Keratinocyte (primary cell): ENCODE measurements at regions not wholly inside any gene's neighbourhood (a gene's known extent, or its start where the extent isn't known, plus 50 kb on each side); places are given as distances from the start of the nearest gene placed in this dataset.

ENCODE experiments used
- EZH2 ChIP-seq: IDR thresholded peaks from one replicate; pipeline ENCODE4 v1.6.1; 2012; ENCODE audit warnings: inconsistent platforms, mild to moderate bottlenecking, low read length, moderate library complexity
- TF ChIP-seq, protein P1 (sequence below), 3 experiments: IDR thresholded peaks in 1 of 3; conservative IDR thresholded peaks in 1 of 3; optimal IDR thresholded peaks in 1 of 3; 2 replicates in 2 of 3; 3 replicates in 1 of 3; pipeline versions ENCODE3 to v1.5.1; 2011; ENCODE audit warnings: low read length in 3 of 3, mild to moderate bottlenecking in 3 of 3, moderate library complexity in 2 of 3, control low read depth in 1 of 3, inconsistent platforms in 1 of 3; ENCODE audit not compliant: insufficient read depth in 2 of 3; ENCODE audit errors: extremely low read depth in 1 of 3

- TF ChIP-seq, protein P1, sequence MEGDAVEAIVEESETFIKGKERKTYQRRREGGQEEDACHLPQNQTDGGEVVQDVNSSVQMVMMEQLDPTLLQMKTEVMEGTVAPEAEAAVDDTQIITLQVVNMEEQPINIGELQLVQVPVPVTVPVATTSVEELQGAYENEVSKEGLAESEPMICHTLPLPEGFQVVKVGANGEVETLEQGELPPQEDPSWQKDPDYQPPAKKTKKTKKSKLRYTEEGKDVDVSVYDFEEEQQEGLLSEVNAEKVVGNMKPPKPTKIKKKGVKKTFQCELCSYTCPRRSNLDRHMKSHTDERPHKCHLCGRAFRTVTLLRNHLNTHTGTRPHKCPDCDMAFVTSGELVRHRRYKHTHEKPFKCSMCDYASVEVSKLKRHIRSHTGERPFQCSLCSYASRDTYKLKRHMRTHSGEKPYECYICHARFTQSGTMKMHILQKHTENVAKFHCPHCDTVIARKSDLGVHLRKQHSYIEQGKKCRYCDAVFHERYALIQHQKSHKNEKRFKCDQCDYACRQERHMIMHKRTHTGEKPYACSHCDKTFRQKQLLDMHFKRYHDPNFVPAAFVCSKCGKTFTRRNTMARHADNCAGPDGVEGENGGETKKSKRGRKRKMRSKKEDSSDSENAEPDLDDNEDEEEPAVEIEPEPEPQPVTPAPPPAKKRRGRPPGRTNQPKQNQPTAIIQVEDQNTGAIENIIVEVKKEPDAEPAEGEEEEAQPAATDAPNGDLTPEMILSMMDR (optimal IDR thresholded peaks at IDR 0.05 in 1 of 3, IDR thresholded peaks at IDR 0.05 in 1 of 3, conservative IDR thresholded peaks at IDR 0.05 in 1 of 3; ENCODE audit: extremely low read depth in 1 of 3, insufficient read depth in 2 of 3, low read length in 3 of 3), result no peak
- no peak for TF ChIP-seq EZH2
Measured at GRCh38 chr20:48523191-48523995, 304.4 kb downstream of the PREX1 start.
